Endothelial cell of umbilical vein (primary cell): ENCODE measurements at regions not wholly inside any gene's neighbourhood (a gene's known extent, or its start where the extent isn't known, plus 50 kb on each side); places are given as distances from the start of the nearest gene placed in this dataset.

ENCODE experiments used
- BruUV-seq: library from RNA; stranded (reverse); fragments of 400-500 nt; replicated peaks from 2 replicates; lab custom pipeline; 2021; lab: Mats Ljungman, UMichigan
- CTCF ChIA-PET: fragments of 300-600, 350-600 bp; sonication (Branson Sonifier 250); formaldehyde crosslinking; loops from one replicate; lab custom pipeline; 2021; ENCODE audit warnings: antibody characterized with exemption, inconsistent platforms; lab: Charles Lee
- POLR2A ChIA-PET: fragments of 300-600, 350-600 bp; sonication (Branson Sonifier 250); formaldehyde crosslinking; loops from one replicate; lab custom pipeline; 2021; ENCODE audit warnings: antibody characterized with exemption, inconsistent platforms; lab: Charles Lee
- DNase-seq: peaks from one replicate; pipeline ENCODE4 v3.0.0-alpha.2; 2011; ENCODE audit warnings: low read depth, low spot score
- FAIRE-seq: peaks from 2 replicates; lab custom pipeline; 2011; peaks lifted over from hg19 to GRCh38; lab: Jason Lieb, UNC
- H2AFZ ChIP-seq: 2 replicates; pipeline ENCODE4 v1.6.0; 2012; ENCODE audit warnings: low read depth, low read length, control low read depth, inconsistent platforms
- H3K27ac ChIP-seq: 2 replicates; pipeline ENCODE4 v1.5.1; 2011; ENCODE audit warnings: low read depth, mild to moderate bottlenecking, control low read depth, low read length, moderate library complexity; ENCODE audit not compliant: insufficient read depth
- H3K27me3 ChIP-seq, 2 experiments: 2 replicates each; pipeline versions ENCODE4 v1.6.0 to v1.6.1; 2011; ENCODE audit warnings: low read length in 2 of 2, mixed read lengths in 1 of 2; ENCODE audit not compliant: control insufficient read depth in 2 of 2, insufficient read depth in 2 of 2
- H3K36me3 ChIP-seq, 2 experiments: 2 replicates in 1 of 2; 3 replicates in 1 of 2; pipeline ENCODE4 v1.5.1; 2011; ENCODE audit warnings: low read length in 2 of 2, mild to moderate bottlenecking in 1 of 2, moderate library complexity in 1 of 2; ENCODE audit not compliant: control insufficient read depth in 2 of 2, insufficient read depth in 2 of 2; ENCODE audit errors: extremely low read depth in 1 of 2
- H3K4me1 ChIP-seq: 3 replicates; pipeline ENCODE4 v1.5.1; 2011; ENCODE audit warnings: mild to moderate bottlenecking, low read length; ENCODE audit not compliant: control insufficient read depth, insufficient read depth; ENCODE audit errors: extremely low read depth
- H3K4me2 ChIP-seq: 2 replicates; pipeline ENCODE4 v1.6.1; 2011; ENCODE audit warnings: low read length, control low read depth, mixed read lengths; ENCODE audit not compliant: insufficient read depth
- H3K4me3 ChIP-seq, 3 experiments: fragments of 200-600 bp in 1 of 3; sonication (generic), shearing (Covaris generic) in 1 of 3; replicated peaks in 1 of 3; 2 replicates each; pipeline ENCODE4 v1.5.1; 2011 to 2016; ENCODE audit warnings: control low read depth in 3 of 3, low read length in 3 of 3, mild to moderate bottlenecking in 2 of 3, inconsistent platforms in 1 of 3, low read depth in 1 of 3, moderate library complexity in 1 of 3; ENCODE audit not compliant: insufficient read depth in 1 of 3
- H3K79me2 ChIP-seq: 2 replicates; pipeline ENCODE4 v1.6.0; 2012; ENCODE audit warnings: low read length, inconsistent platforms; ENCODE audit not compliant: control insufficient read depth, insufficient read depth
- H3K9ac ChIP-seq: replicated peaks from 2 replicates; pipeline ENCODE3; 2011; ENCODE audit warnings: low read length, control low read depth; ENCODE audit not compliant: insufficient read depth; ENCODE audit errors: extremely low read depth
- H3K9me1 ChIP-seq: replicated peaks from 3 replicates; pipeline ENCODE4 v1.6.0; 2011; ENCODE audit warnings: mild to moderate bottlenecking, low read length; ENCODE audit not compliant: control insufficient read depth, insufficient read depth; ENCODE audit errors: extremely low read depth
- H3K9me3 ChIP-seq: replicated peaks from 2 replicates; pipeline ENCODE4 v1.5.1; 2012; ENCODE audit warnings: low read length, inconsistent platforms; ENCODE audit not compliant: control insufficient read depth, insufficient read depth
- H4K20me1 ChIP-seq: replicated peaks from 2 replicates; pipeline ENCODE3; 2011; ENCODE audit warnings: mild to moderate bottlenecking, low read length; ENCODE audit not compliant: control insufficient read depth, insufficient read depth; ENCODE audit errors: extremely low read depth
- EZH2 ChIP-seq: IDR thresholded peaks from 2 replicates; pipeline ENCODE4 v1.6.1; 2012; ENCODE audit warnings: borderline replicate concordance, low read depth, mild to moderate bottlenecking, moderate library complexity, low read length, inconsistent platforms; ENCODE audit not compliant: severe bottlenecking
- FOS ChIP-seq: IDR thresholded peaks from 2 replicates; pipeline ENCODE4 v1.6.1; 2011; ENCODE audit warnings: mild to moderate bottlenecking, low read length, moderate library complexity, borderline replicate concordance; ENCODE audit not compliant: insufficient read depth
- GATA2 ChIP-seq: IDR thresholded peaks from 2 replicates; pipeline ENCODE4 v1.7.0; 2011; ENCODE audit warnings: low read depth, mild to moderate bottlenecking, moderate library complexity, mixed read lengths, low read length; ENCODE audit not compliant: insufficient read length, insufficient read depth
- JUN ChIP-seq: IDR thresholded peaks from 2 replicates; pipeline ENCODE4 v1.6.1; 2011; ENCODE audit warnings: borderline replicate concordance, low read depth; ENCODE audit not compliant: insufficient read length, insufficient read depth
- POLR2A ChIP-seq: IDR thresholded peaks from 2 replicates; pipeline ENCODE4 v1.6.1; 2012; ENCODE audit warnings: low read depth, mild to moderate bottlenecking, control low read depth, low read length
- dilution Hi-C: fragments of 300-500 bp; cut with MboI; formaldehyde crosslinking; loops from one replicate; pipeline ENCODE4 v1.15.0; 2019; ENCODE audit warnings: low sequenced_read_pairs; ENCODE audit not compliant: extremely low pct_ligation_motif_present
- intact Hi-C: fragments of 100-400 bp; cut with micrococcal nuclease; formaldehyde crosslinking; loops from one replicate; pipeline ENCODE4 v1.10.0; 2022
- TF ChIP-seq, protein P1 (sequence below), 2 donors: IDR thresholded peaks; 1 replicate in 1 of 2; 2 replicates in 1 of 2; pipeline ENCODE4 v1.5.1; 2011; ENCODE audit warnings: low read length in 2 of 2, mild to moderate bottlenecking in 2 of 2, moderate library complexity in 2 of 2, control low read depth in 1 of 2, inconsistent platforms in 1 of 2, low read depth in 1 of 2; ENCODE audit not compliant: insufficient read depth in 1 of 2; ENCODE audit errors: extremely low read depth in 1 of 2
- TF ChIP-seq, protein P2 (sequence below): IDR thresholded peaks from 2 replicates; pipeline ENCODE4 v1.6.1; 2011; ENCODE audit not compliant: insufficient read depth, insufficient read length

GRCh38 chr3:88298189-88298588 lies 148.4 kb downstream of the C3orf38 start:
- H3K9ac ChIP-seq = no peak overlapping the region
- no peak overlapping the region for H3K27ac ChIP-seq
- BruUV-seq = no TSS peak
- no peak overlapping the region for H3K4me3 ChIP-seq
- H3K27me3 ChIP-seq = no peaks in the 10 kb centered on the region
- H3K9me1 ChIP-seq = no peaks in the 10 kb centered on the region
- no peak overlapping the region for H2AFZ ChIP-seq
- no peaks in the 10 kb centered on the region for H3K9me3 ChIP-seq
- no peaks in the 10 kb centered on the region for H3K4me1 ChIP-seq
- TF ChIP-seq FOS = no peak
- no peak for TF ChIP-seq POLR2A
- H3K4me2 ChIP-seq = no peak overlapping the region
- FAIRE-seq (no peak), DNase-seq (no peak)
- POLR2A ChIA-PET = no interaction called here
- CTCF ChIA-PET = no interaction called here
- dilution Hi-C loops = no loop called here
- intact Hi-C loops = no loop called here
- no peaks in the 10 kb centered on the region for H3K79me2 ChIP-seq
- no peaks in the 10 kb centered on the region for H4K20me1 ChIP-seq
- H3K36me3 ChIP-seq = no peaks in the 10 kb centered on the region

GRCh38 chr3:88301273-88301995 lies 151.7 kb downstream of the C3orf38 start:
- H3K79me2 ChIP-seq = no peaks in the 10 kb centered on the region
- dilution Hi-C loops (no loop called here), intact Hi-C loops (no loop called here)
- no peaks in the 10 kb centered on the region for H3K9me3 ChIP-seq
- H3K4me2 ChIP-seq = no peak overlapping the region
- POLR2A ChIA-PET = no interaction called here
- H3K27me3 ChIP-seq = no peaks in the 10 kb centered on the region
- no peaks in the 10 kb centered on the region for H3K4me1 ChIP-seq
- no peak overlapping the region for H3K9ac ChIP-seq
- H4K20me1 ChIP-seq = no peaks in the 10 kb centered on the region
- FAIRE-seq = no peak
- CTCF ChIA-PET = no interaction called here
- no peak for DNase-seq
- H3K27ac ChIP-seq = no peak overlapping the region
- no TSS peak for BruUV-seq
- no peaks in the 10 kb centered on the region for H3K9me1 ChIP-seq
- no peaks in the 10 kb centered on the region for H3K36me3 ChIP-seq
- no peak for TF ChIP-seq EZH2
- no peak for TF ChIP-seq JUN
- TF ChIP-seq GATA2 = no peak
- TF ChIP-seq, protein P1, sequence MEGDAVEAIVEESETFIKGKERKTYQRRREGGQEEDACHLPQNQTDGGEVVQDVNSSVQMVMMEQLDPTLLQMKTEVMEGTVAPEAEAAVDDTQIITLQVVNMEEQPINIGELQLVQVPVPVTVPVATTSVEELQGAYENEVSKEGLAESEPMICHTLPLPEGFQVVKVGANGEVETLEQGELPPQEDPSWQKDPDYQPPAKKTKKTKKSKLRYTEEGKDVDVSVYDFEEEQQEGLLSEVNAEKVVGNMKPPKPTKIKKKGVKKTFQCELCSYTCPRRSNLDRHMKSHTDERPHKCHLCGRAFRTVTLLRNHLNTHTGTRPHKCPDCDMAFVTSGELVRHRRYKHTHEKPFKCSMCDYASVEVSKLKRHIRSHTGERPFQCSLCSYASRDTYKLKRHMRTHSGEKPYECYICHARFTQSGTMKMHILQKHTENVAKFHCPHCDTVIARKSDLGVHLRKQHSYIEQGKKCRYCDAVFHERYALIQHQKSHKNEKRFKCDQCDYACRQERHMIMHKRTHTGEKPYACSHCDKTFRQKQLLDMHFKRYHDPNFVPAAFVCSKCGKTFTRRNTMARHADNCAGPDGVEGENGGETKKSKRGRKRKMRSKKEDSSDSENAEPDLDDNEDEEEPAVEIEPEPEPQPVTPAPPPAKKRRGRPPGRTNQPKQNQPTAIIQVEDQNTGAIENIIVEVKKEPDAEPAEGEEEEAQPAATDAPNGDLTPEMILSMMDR (IDR thresholded peaks at IDR 0.05; ENCODE audit: extremely low read depth in 1 of 2, insufficient read depth in 1 of 2, low read depth in 1 of 2, low read length in 2 of 2) = no peak
- TF ChIP-seq FOS = no peak
- TF ChIP-seq, protein P2, sequence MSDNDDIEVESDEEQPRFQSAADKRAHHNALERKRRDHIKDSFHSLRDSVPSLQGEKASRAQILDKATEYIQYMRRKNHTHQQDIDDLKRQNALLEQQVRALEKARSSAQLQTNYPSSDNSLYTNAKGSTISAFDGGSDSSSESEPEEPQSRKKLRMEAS = no peak
- H3K4me3 ChIP-seq = no peak overlapping the region
- H2AFZ ChIP-seq = no peak overlapping the region
